Stimulated activated CD4-positive, alpha-beta T cell treated with anti-CD3 and anti-CD28 coated beads, Interleukin-1b, Interleukin-23, amount 100 ng/mL, for 48 hours (primary cell): ENCODE measurements at regions not wholly inside any gene's neighbourhood (a gene's known extent, or its start where the extent isn't known, plus 50 kb on each side); places are given as distances from the start of the nearest gene placed in this dataset.
"Not testable (repeated sequence)": the region's sequence is repeated elsewhere in the genome, so short reads cannot be mapped to it uniquely, and the experiment has no call there.

Experiments
- DNase-seq: peaks from one replicate; pipeline ENCODE4 v3.0.0-alpha.2; 2020

- DNase-seq, result no peak
Measured at GRCh38 chr4:125262502-125262901, 52.3 kb upstream of the FAT4 start.

DNA sequence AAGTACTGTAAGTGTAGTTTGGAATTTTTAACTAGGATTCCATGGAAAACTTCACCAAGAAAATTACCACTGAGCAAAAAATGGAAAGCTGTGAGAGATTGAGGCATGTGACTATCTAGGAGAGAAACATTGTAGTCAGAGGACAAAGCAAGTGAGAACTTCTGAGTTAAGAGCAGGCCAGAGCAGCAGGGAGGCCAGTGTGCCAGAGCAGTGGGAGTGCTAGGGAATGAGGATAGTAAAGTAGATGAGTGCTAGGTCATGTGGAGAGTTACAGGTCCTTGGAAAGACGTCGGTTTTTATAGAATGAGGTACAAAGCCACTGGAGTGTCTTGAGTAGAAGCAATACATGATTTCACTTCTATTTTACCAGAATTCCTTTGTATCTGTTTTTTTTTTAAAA is 52.7 kb upstream of the FAT4 start:
- DNase-seq, result no peak

GRCh38 chr4:125254106-125254505 is 60.6 kb upstream of the FAT4 start:
- DNase-seq, result no peak

GRCh38 chr4:125244848-125245450 is 69.8 kb upstream of the FAT4 start:
- no peak for DNase-seq

GRCh38 chr4:125243789-125244397 is 70.9 kb upstream of the FAT4 start:
- DNase-seq, result no peak

- DNase-seq, result no peak
Measured at GRCh38 chr4:125235971-125236370, 78.8 kb upstream of the FAT4 start.

GRCh38 chr4:125231661-125232060 is 83.1 kb upstream of the FAT4 start:
- DNase-seq, result no peak

DNA sequence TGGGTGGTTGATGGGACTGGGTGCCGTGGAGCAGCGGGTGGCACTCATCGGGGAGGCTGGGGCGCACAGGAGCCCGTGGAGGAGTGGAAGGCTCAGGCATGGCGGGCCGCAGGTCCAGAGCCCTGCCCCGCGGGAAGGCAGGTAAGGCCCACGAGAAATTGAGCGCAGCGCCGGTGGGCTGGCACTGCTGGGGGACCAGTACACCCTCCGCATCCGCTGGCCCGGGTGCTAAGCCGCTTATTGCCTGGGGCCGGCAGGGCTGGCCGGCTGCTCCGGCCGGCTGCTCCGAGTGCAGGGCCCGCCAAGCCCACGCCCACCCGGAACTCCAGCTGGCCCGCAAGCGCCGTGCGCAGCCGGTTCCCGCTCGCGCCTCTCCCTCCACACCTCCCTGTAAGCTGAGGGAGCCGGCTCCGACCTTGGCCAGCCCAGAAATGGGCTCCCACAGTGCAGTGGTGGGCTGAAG is 85.1 kb upstream of the FAT4 start:
- DNase-seq, result no peak

- DNase-seq, result no peak
Measured at GRCh38 chr4:125225806-125226205, 88.9 kb upstream of the FAT4 start.

DNA sequence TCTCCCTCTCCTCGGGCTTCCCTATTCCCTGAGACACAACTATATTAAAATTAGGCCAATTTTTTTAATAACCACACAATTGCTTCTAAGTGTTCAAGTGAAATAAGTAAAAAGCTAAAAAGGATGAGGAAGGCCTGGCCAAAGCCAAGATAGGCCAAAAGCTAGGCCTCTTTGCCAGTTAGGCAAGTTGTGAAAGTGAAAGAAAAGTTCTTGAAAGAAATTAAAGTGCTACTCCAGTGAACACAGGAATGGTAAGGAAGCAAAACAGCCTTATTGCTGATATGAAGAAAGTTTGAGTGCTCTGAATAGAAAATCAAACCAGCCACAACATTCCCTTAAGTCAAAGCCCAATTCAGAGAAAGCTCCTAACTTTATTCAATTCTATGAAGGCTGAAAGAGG is 114.2 kb upstream of the FAT4 start:
- no peak for DNase-seq

GRCh38 chr4:125198916-125199315 is 115.8 kb upstream of the FAT4 start:
- no peak for DNase-seq

GRCh38 chr4:125191874-125192459 is 122.8 kb upstream of the FAT4 start:
- not testable (repeated sequence) for DNase-seq

- DNase-seq, result no peak
Measured at GRCh38 chr4:125191232-125191631, 123.5 kb upstream of the FAT4 start.

- DNase-seq, result no peak
Measured at GRCh38 chr4:125187226-125188176, 127.3 kb upstream of the FAT4 start.

DNA sequence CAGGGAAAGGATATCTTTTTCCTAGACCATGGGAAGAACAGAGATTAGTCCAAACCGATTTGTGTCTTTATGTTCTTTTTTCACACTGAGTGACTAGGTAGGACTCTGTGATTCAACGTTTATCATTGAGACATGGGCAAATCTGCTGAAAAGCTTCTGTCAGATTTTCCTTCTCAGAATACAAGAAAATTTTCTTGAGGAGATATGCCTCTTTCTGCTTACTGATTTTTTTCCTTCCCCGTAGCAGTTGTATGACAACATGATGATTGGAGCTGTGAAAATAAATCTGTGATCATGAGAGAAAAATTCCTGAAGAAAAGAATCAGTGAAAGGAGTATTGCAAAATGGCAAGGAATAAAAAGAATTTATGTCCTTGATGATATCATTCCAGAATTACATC is 130.6 kb upstream of the FAT4 start:
- DNase-seq, result no peak

- no peak for DNase-seq
Measured at GRCh38 chr4:125181804-125182203, 133.0 kb upstream of the FAT4 start.

- DNase-seq, result no peak
Measured at GRCh38 chr4:125179727-125180126, 135.0 kb upstream of the FAT4 start.

DNA sequence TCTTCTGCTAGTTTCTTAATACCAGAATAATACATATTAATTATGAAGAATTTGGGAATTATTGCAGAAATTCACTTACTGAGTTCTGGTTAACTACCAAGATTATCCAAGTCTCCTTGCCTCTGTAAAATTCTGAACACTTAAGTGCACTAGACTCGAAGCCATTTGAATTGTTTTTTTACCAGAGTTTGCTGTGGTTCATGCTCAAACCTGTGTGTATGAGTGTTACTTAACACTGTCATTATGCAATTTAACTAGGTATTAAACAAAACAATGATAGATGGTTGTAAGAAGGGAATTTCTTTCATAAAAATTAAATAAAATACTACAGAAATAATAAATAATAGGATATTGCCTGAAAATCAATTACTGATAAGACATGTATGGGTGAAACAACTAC is 145.6 kb upstream of the FAT4 start:
- DNase-seq, result no peak

GRCh38 chr4:125168531-125168930 is 146.2 kb upstream of the FAT4 start:
- no peak for DNase-seq

GRCh38 chr4:125166012-125166411 is 148.7 kb upstream of the FAT4 start:
- DNase-seq, result not testable (repeated sequence)

DNA sequence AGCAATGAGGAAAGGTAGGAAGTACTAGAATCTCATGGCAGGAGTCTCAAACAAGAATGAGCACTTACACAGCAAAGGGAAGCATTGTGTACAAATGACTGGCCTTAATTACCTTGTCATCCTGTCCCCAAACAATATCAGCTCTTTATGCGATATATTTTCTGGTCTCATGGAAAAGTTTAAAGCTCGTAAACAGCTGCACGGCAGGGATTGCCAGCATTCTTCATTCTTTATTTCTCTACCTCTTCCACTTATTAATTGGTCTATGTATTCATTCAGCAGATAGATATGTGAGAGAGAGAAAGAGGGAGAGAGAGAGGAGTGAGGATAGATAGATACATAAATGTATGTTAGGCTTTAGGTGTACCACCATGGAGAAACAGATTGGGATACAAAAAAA is 155.8 kb upstream of the FAT4 start:
- DNase-seq, result no peak

DNA sequence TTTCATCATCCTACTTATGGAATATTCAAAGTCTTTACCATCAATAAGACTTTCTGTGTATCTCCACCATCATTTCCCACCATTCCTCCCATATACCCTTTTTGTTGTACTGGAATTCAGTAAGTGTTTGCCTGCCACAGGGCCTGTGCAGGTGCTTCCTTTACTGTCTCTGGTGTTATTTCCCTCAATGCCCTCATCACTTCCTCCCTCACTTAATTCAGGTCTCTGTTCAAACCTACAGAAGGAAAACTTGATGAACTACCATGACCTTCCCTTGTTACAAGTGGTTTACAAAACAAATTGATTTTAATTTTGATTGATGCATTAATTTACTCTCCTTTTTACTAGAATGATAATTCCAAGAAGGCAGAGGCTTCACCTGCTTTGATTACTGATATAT is 159.5 kb upstream of the FAT4 start:
- DNase-seq, result no peak

GRCh38 chr4:125140966-125141495 is 173.7 kb upstream of the FAT4 start:
- no peak for DNase-seq
